H1 (cell line): ENCODE measurements at regions not wholly inside any gene's neighbourhood (a gene's known extent, or its start where the extent isn't known, plus 50 kb on each side); places are given as distances from the start of the nearest gene placed in this dataset.

Experiments used
- POU5F1 ChIP-seq: IDR thresholded peaks from 2 replicates; pipeline ENCODE4 v1.6.1; 2011; ENCODE audit warnings: low read depth, mild to moderate bottlenecking, low read length, moderate library complexity
- TAF1 ChIP-seq: IDR thresholded peaks from 2 replicates; pipeline ENCODE4 v1.6.1; 2011; ENCODE audit warnings: mild to moderate bottlenecking, low read depth, low read length

GRCh38 chr2:31698722-31699121 lies 118.0 kb upstream of the SRD5A2 start (continued):
- TF ChIP-seq POU5F1 (no peak), TAF1 (no peak)
